Astrocyte (in vitro differentiated cells and primary cell): ENCODE measurements at regions not wholly inside any gene's neighbourhood (a gene's known extent, or its start where the extent isn't known, plus 50 kb on each side); places are given as distances from the start of the nearest gene placed in this dataset.

ENCODE experiments used
- CTCF ChIP-seq: IDR thresholded peaks from 2 replicates; pipeline ENCODE4 v1.5.1; 2011; ENCODE audit warnings: low read depth, mild to moderate bottlenecking, inconsistent platforms, low read length, moderate library complexity; ENCODE audit not compliant: insufficient read depth
- EZH2 ChIP-seq: IDR thresholded peaks from 2 replicates; pipeline ENCODE4 v1.6.1; 2012; ENCODE audit warnings: mild to moderate bottlenecking, low read length, inconsistent platforms; ENCODE audit not compliant: insufficient read depth

GRCh38 chr10:78707745-78708144 lies 361.0 kb upstream of the ZMIZ1 start:
- no peak for TF ChIP-seq CTCF
- no peak for TF ChIP-seq EZH2
